HEK293T (cell line): ENCODE measurements at regions not wholly inside any gene's neighbourhood (a gene's known extent, or its start where the extent isn't known, plus 50 kb on each side); places are given as distances from the start of the nearest gene placed in this dataset.

ENCODE experiments used
- CTBP1 ChIP-seq: fragments of 450-650 bp; IDR thresholded peaks from 2 replicates; pipeline ENCODE4 v1.6.1; 2016; ENCODE audit warnings: borderline replicate concordance
- SP1 ChIP-seq: fragments of 450-650 bp; IDR thresholded peaks from 2 replicates; pipeline ENCODE4 v1.6.1; 2017
- TARDBP ChIP-seq: fragments of 450-650 bp; IDR thresholded peaks from 2 replicates; pipeline ENCODE4 v1.6.1; 2016
- ZNF384 ChIP-seq: fragments of 450-650 bp; IDR thresholded peaks from 2 replicates; pipeline ENCODE4 v1.6.1; 2016

- TF ChIP-seq SP1, result no peak
- TF ChIP-seq TARDBP, result no peak
- TF ChIP-seq ZNF384, result no peak
- no peak for TF ChIP-seq CTBP1
Observed at GRCh38 chr10:3476640-3477448, 304.3 kb upstream of the PITRM1 start.
